ENCODE measurements at regions not wholly inside any gene's neighbourhood (a gene's known extent, or its start where the extent isn't known, plus 50 kb on each side); places are given as distances from the start of the nearest gene placed in this dataset.

GRCh38 chr22:47296405-47297260, 534.2 kb downstream of the TBC1D22A start:
- DNase-seq (ENCODE audit: low read depth): no peak

- no peak for DNase-seq (ENCODE audit: low read depth)
These were observed 533.5 kb downstream of the TBC1D22A start for GRCh38 chr22:47295982-47296381.

- no peak for DNase-seq (ENCODE audit: low read depth)
These were observed 532.9 kb downstream of the TBC1D22A start for GRCh38 chr22:47295226-47295901.

GRCh38 chr22:47294576-47294975, 532.1 kb downstream of the TBC1D22A start:
- DNase-seq (ENCODE audit: low read depth): no peak

GRCh38 chr22:47294222-47294532, 531.7 kb downstream of the TBC1D22A start:
- no peak for DNase-seq (ENCODE audit: low read depth)

- no peak for DNase-seq (ENCODE audit: low read depth)
These were observed 531.1 kb downstream of the TBC1D22A start for GRCh38 chr22:47293368-47294221.

- no peak for DNase-seq (ENCODE audit: low read depth)
These were observed 530.3 kb downstream of the TBC1D22A start for GRCh38 chr22:47292546-47293320.

GRCh38 chr22:47291565-47292495, 529.4 kb downstream of the TBC1D22A start:
- DNase-seq (ENCODE audit: low read depth): no peak

GRCh38 chr22:47290706-47291430, 528.4 kb downstream of the TBC1D22A start:
- DNase-seq (ENCODE audit: low read depth): no peak

GRCh38 chr22:47289336-47289985, 527.0 kb downstream of the TBC1D22A start:
- DNase-seq (ENCODE audit: low read depth): no peak

GRCh38 chr22:47288680-47289079, 526.2 kb downstream of the TBC1D22A start:
- DNase-seq (ENCODE audit: low read depth): no peak

- DNase-seq (ENCODE audit: low read depth): no peak
These were observed 525.1 kb downstream of the TBC1D22A start for GRCh38 chr22:47287516-47287915.

GRCh38 chr22:47286590-47286989, 524.1 kb downstream of the TBC1D22A start:
- no peak for DNase-seq (ENCODE audit: low read depth)

GRCh38 chr22:47285981-47286380, 523.5 kb downstream of the TBC1D22A start:
- no peak for DNase-seq (ENCODE audit: low read depth)

- no peak for DNase-seq (ENCODE audit: low read depth)
These were observed 522.4 kb downstream of the TBC1D22A start for GRCh38 chr22:47284822-47285221.

GRCh38 chr22:47284360-47284759, 521.9 kb downstream of the TBC1D22A start:
- no peak for DNase-seq (ENCODE audit: low read depth)

- DNase-seq (ENCODE audit: low read depth): no peak
These were observed 521.3 kb downstream of the TBC1D22A start for GRCh38 chr22:47283616-47284270.

- DNase-seq (ENCODE audit: low read depth): no peak
These were observed 520.4 kb downstream of the TBC1D22A start for GRCh38 chr22:47282851-47283250.

- no peak for DNase-seq (ENCODE audit: low read depth)
These were observed 519.9 kb downstream of the TBC1D22A start for GRCh38 chr22:47282366-47282765.

Data from stimulated activated CD8-positive, alpha-beta memory T cell treated with anti-CD3 and anti-CD28 coated beads, Interleukin-12 subunit alpha, Interleukin-12 subunit beta, amount 100 ng/mL, for 4 hours (primary cell).